ENCODE measurements at regions not wholly inside any gene's neighbourhood (a gene's known extent, or its start where the extent isn't known, plus 50 kb on each side); places are given as distances from the start of the nearest gene placed in this dataset.

DNA sequence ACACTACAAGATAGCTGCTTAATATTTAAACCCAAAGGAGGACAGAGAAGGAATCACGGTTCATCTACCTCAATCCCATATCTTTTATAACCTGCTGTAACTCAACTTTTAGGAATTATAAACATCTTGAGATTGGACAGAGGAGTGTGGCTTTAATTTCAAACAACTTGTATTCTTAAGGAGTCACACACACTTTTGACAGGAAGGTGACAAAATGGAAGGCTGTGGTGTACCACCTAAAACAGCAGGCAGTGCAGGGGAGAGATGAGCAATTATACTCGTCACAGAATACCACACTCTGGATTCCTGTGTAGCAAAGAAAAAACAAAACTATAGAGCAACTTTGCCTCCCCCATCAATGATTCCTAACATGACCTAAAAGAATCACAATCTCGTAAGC, 194.8 kb downstream of the ZEB2 start:
- TF ChIP-seq, protein P1, sequence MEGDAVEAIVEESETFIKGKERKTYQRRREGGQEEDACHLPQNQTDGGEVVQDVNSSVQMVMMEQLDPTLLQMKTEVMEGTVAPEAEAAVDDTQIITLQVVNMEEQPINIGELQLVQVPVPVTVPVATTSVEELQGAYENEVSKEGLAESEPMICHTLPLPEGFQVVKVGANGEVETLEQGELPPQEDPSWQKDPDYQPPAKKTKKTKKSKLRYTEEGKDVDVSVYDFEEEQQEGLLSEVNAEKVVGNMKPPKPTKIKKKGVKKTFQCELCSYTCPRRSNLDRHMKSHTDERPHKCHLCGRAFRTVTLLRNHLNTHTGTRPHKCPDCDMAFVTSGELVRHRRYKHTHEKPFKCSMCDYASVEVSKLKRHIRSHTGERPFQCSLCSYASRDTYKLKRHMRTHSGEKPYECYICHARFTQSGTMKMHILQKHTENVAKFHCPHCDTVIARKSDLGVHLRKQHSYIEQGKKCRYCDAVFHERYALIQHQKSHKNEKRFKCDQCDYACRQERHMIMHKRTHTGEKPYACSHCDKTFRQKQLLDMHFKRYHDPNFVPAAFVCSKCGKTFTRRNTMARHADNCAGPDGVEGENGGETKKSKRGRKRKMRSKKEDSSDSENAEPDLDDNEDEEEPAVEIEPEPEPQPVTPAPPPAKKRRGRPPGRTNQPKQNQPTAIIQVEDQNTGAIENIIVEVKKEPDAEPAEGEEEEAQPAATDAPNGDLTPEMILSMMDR (IDR thresholded peaks at IDR 0.05) = no peak

DNA sequence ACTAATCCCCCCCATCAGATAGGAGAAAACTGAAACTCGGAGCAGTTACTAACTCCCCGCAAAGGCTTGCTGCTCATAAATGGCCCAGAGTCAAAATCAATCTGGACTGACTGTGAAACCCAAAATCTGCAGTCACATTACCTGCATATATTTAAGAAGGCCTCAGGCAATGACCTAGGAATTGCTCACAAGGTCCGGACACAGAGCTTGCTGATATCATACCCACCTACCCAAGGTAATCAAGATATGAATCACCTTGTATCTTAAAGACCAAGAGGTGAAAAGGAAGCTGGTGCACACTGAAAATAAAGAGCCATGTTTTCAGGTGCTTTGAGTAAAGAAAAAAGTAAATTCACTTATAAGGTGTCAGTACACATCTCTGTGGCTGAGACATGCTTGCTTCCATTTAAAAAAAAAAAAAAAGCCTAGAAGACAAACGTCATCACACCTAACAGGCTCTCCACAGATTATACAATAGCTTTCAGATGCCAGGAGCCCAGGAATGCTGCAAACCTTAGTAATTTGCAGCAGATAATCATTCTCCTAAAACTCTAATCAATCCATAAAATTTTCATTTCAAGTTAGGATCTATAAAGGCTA, 195.4 kb downstream of the ZEB2 start:
- TF ChIP-seq, protein P1 (IDR thresholded peaks at IDR 0.05) = no peak

DNA sequence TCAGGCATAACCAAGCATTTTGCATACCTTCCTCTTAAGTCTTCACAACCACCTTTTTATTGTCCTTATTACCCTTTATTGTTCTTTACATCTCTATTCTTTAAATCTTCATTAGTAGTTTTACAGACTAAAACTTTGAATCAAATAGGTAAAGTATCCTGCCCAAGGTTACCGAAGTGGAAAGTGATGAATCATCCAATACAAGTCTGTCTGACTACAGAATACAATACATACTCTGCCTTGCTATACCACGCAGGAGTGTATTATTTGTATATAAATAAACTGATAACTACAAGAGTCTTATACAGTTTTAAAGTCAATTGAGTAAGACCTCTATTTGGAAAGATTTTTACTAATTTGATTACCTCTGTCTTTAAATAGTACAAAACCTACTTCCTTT, 196.0 kb downstream of the ZEB2 start:
- TF ChIP-seq, protein P1 (IDR thresholded peaks at IDR 0.05) = no peak

DNA sequence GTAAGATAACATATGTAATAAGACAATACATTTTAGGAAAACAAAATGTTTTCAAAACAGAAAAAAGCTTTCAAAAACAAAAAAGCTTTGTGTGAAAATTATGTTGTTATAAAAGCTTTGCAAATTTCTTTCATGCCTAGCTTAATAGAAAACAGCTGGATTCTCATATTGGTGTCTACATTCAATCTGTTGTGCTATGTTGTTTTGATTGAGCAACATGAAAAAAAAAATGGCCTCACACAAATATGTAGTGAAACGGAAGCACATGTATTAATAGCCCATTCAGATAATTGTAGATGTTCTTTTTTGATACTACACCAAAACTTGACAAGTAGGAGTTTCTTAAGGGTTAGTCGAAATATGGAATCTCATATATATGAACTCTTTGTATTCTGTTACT, 197.5 kb downstream of the ZEB2 start:
- TF ChIP-seq, protein P1 (IDR thresholded peaks at IDR 0.05) = no peak

DNA sequence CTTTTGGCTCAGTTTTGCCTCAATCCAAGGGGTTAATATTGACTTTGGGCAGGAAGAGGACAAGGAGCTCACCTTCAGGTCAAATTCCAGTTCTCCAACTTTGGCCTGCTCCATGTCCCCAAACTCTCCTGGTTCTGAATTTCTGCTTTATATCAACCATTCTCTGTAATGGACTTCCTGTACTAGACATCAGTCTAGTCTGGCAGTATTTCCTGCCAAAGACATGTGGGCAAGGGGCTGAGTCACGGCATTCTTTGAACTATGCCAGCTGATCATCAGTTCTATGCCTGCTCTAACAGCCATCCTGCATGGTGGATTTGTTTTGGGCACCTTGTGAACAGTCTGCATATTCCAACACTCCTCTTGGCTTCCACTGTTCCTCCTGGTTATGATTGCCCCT, 199.4 kb downstream of the ZEB2 start:
- TF ChIP-seq, protein P1 (IDR thresholded peaks at IDR 0.05) = no peak

DNA sequence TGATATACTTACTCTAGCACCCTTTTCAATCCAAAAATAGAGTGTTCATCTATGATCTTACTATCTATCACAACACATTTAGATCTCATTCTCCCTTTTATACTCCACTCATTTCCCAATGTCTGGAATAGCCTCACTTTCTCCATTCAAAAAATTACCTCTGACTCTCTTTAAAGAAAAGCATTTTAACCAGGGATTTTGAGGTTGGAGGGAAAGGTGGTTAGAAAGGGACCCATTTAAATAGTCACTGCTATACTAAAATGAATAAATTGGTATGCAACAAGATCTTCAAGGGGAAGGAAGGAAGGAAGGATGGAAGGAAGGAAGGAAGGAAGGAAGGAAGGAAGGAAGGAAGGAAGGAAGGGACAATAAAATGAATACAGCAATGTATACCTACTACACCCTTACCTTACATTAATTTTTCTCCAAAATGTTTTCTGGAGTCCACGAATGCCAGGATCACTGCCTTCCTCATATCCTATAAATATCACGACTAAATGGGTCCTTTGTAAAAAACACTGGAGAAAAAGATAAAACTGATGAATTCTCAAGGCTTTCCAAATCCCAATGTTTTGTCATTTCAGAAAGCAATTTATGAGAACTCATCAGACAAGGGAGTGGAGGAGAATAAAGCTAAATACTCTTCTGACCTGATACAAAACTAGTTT, 202.7 kb downstream of the ZEB2 start:
- TF ChIP-seq, protein P1 (IDR thresholded peaks at IDR 0.05) = no peak

DNA sequence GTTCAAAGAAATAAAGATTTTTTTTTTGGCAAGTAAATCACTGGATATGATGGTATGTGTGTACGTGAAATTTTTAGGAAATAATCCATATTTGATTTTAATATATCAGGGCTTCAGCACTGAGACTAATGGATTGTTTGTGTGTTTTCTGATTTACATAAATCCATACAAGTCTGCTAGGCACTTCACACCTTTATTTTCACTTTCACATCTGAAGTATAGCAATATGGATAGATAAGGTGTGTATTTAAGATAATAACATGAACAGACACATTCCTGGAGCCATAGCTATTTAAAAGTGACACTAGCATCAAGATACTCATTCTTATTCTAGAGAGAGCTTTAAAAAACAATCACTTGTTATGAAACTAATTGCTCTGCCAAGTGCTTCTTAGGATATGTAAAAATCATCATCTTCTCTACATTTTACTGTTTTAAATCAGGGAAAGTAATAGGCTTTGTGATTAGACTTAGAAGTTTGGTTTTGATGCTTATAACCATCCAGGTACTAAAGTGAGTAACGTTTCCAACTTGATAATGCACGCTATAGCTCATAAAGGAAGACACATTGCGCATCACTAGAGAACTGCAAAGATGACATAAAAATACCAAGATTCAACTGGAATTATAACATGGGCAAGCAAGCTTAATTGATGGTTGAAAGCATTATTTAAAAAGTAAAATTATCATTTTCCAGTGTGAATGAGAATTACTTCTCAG, 208.9 kb downstream of the ZEB2 start:
- TF ChIP-seq, protein P1 (IDR thresholded peaks at IDR 0.05) = no peak
